HG02852 (cell line): ENCODE measurements at regions not wholly inside any gene's neighbourhood (a gene's known extent, or its start where the extent isn't known, plus 50 kb on each side); places are given as distances from the start of the nearest gene placed in this dataset.

Source experiments
- ATAC-seq: cut with Tn5 transposase; IDR thresholded peaks from one replicate; pipeline ENCODE4 v1.9.1; 2021; ENCODE audit warnings: mild to moderate bottlenecking, moderate library complexity; ENCODE audit not compliant: unreplicated experiment

DNA sequence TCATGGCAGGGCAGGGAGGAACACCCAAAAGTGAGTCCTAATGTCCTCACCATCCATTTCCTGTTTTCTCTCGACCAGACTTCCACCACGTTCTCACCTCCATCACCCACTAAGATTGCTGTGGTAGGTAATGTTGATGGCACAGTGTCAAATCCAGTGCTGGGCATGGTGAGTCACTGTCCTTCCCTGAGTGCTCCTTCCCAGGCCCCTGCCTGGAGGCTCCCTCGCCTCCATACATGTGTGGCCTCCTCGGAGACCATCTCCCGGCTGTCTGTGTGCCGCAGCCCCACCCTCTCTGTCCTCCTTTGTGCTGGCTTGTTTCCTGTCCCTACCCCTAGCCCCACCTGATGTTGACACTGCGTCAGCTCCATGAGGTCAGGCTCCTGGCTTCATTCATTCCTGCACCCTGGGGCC lies 177.5 kb downstream of the SYK start:
- no peak for ATAC-seq

GRCh38 chr9:90979639-90980038 lies 178.0 kb downstream of the SYK start:
- no peak for ATAC-seq

- no peak for ATAC-seq
These were observed 180.1 kb downstream of the SYK start for GRCh38 chr9:90981726-90982125.

DNA sequence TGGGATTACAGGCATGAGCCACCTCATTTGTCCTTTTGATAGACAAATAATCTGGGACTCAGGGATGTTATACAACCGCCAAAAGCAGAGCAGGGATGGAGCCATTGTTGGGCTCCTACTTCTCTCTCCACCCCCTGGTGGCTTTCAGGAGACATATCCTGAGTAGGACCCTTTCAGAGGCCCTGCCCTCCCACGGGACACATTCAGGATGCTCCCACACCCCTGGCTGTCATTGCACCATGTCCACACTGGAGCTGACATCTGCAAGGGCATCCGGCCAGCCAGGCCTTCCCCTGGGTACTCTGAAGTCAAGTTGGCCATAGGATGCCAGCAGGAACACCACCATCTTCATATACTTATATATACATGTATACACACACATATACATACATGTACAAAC lies 181.8 kb downstream of the SYK start:
- no peak for ATAC-seq

GRCh38 chr9:90985631-90986030 lies 184.0 kb downstream of the SYK start:
- ATAC-seq, result no peak

GRCh38 chr9:90986161-90986560 lies 184.5 kb downstream of the SYK start:
- no peak for ATAC-seq

GRCh38 chr9:90987566-90987965 lies 185.9 kb downstream of the SYK start:
- ATAC-seq, result no peak

- ATAC-seq, result no peak
These were observed 186.7 kb downstream of the SYK start for GRCh38 chr9:90988318-90988717.

DNA sequence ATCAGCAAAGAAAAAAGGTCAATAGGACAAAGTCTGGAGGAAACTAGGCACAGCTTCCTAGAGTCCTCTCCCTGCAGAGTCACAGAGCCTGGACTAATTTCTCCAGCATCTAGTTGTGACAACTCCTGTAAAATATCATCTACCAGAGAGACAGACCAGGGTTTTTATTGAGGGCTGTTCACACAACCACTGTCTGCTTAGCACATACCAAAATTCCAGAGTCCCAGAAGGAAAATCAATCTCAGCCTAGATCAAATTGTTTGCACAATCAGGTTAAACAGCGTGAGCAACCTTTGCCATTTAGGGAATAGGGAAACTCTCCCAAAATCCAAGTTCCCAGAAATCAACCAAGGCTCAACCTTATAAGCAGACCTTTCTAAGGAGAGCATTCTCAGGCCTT lies 190.3 kb downstream of the SYK start:
- ATAC-seq, result no peak

GRCh38 chr9:90995516-90995915 lies 193.9 kb downstream of the SYK start:
- ATAC-seq, result no peak

DNA sequence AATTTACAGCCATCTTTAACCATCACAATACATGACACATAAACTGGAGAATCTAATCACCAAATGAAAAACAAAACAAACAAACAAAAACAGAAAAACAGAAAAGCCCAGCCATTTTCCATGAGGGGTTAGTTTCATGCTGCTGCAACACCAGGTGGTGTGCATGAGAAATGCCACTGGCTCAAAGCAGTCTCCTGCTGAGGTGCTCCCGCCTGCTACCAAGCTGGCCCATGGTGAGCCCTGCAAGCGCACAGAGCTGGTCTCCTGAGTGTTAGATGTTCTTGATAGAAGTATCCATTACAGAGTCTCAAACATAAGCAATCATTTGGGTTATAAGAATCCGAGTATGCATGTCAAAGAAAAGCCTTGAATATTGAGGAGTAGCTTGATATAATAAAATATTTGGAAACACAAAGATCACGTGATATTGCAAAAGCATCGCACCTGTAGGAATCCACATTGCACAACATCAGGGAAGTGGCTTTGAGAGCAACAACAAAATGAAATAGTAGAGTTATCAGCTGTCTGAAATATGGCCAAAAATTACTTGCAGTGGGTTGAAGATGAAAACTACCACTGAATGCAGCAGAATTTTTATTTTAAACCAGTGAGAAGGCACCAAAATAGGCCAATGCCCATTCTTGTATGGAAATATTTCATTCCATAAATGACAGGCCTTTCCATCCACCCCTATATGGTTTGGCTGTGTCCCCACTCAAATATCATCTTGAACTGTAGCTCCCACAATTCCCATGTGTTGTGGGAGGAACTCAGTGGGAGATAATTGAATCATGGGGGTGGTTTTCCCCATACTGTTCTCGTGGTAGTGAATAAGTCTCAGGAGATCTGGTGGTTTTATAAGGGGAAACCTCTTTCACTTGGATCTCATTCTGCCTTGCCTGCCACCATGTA lies 194.8 kb downstream of the SYK start:
- ATAC-seq, result no peak

DNA sequence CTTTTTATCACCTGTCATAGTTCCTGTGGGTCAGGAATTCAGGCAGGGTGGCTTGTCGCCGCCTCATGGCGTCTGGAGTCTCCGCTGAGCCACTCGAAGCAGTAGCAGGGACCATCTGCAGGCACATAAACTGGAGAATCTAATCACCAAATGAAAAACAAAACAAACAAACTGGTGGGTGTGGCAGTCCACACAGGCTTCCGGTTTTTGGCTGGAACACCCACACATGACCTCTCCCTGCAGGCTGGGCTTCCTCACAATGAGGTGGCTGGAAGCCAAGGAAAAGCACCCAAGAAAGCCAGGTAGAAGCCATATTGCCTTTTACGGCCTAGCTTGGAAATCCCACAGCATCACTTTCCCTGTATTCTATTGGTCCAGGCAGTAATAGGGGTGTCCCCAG lies 197.0 kb downstream of the SYK start:
- ATAC-seq, result no peak

GRCh38 chr9:90999425-91000397 lies 198.1 kb downstream of the SYK start:
- no peak for ATAC-seq

GRCh38 chr9:91001146-91001611 lies 199.6 kb downstream of the SYK start:
- ATAC-seq, result no peak

GRCh38 chr9:91004484-91004883 lies 202.9 kb downstream of the SYK start:
- no peak for ATAC-seq

DNA sequence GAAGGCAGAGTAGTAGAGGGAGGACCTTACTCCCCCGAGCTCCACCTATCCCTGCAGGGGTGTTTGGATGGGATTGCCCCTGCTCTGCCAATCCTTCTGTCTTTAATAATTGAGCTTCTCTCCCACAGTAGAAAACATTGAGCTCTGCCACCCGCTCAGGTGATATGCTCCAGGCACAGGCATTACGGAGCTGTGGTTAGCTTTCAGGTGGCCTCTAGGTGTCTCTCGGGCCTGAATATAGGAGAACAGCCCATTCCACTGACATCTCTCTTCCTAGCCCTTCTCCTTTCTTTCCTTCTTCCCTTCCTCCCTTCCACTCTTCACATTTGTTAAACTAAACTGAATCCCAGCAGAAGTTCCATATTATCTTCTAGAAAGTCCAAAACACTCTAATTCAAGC lies 203.4 kb downstream of the SYK start:
- no peak for ATAC-seq

- ATAC-seq, result no peak
These were observed 204.4 kb downstream of the SYK start for GRCh38 chr9:91006046-91006445.

- no peak for ATAC-seq
These were observed 206.9 kb downstream of the SYK start for GRCh38 chr9:91008568-91008967.

GRCh38 chr9:91011891-91012290 lies 210.3 kb downstream of the SYK start:
- ATAC-seq, result no peak

DNA sequence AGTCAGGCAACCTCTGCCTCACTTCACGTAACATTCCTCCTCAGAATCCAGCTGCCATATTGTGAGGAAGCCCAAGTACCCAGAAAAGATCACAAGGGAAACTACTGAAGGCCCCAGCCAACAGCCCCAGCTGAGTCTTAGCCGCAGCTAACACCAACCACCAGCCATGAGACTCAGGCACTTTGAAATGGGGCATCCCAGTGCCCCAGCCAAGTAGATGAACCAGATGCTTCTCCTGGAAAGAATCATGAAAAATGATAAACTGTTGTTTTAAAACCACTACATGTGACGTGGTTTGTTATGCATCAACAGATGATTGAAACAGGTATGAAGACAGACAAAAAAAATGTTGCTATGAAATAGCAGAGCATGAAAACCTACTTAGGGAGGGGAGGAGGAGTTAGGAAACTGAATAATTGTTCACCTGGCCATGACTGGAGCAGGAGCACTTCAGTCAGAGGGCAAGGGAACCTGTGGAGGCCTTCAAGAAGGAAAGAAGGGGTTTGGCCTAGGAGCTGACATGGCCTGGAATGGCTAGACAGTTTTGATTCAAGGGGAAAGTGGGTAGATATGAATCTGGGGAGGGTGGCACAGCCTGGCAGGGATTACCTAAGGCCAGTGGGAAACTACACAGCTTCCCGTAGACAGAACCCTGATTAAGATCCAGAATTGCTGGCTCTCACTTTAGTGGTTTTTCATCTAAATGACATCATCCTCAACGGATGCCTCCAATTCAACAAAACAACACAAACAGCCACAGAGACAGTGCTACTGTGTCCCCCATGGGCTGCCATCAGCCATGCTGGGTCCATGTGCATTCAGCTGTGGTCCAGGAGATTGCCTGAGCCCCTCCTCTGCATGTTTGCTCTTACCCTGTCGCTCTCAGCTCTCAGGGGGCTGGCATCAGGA lies 211.6 kb downstream of the SYK start:
- no peak for ATAC-seq

DNA sequence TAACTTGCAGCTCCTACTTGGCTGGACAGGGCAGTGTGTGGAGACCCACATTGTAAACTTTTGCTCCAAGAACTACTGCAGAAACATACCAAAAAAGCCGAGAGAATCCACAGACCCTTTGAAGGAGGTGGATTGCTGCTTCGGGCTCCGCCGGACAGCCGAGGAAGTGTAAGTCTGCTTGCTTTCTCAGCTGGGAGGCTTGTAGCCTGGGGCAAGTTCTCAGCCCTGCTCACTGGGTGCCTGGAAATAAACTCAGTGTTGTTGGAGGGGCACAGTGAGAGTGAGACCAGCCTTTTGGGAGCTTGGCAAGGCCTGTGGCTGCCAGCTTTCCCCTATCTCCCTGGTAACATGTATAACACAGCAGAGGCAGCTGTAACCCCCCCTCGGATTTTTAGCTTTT lies 215.6 kb downstream of the SYK start:
- no peak for ATAC-seq
